ENCODE measurements at regions not wholly inside any gene's neighbourhood (a gene's known extent, or its start where the extent isn't known, plus 50 kb on each side); places are given as distances from the start of the nearest gene placed in this dataset.

GRCh38 chr4:32455231-32455630 lies 1735.1 kb downstream of the PCDH7 start:
- H3K79me2 ChIP-seq (ENCODE audit: insufficient read depth, low read length): no peaks in the 10 kb centered on the region
- no peak overlapping the region for H3K4me3 ChIP-seq (ENCODE audit: low read depth, low read length, poor library complexity, severe bottlenecking)
- no peaks in the 10 kb centered on the region for H3K4me1 ChIP-seq (ENCODE audit: insufficient read depth, low read length, severe bottlenecking)
- TF ChIP-seq EZH2 (IDR thresholded peaks at IDR 0.05; ENCODE audit: borderline replicate concordance, low read length): no peak
- TF ChIP-seq, protein P1, sequence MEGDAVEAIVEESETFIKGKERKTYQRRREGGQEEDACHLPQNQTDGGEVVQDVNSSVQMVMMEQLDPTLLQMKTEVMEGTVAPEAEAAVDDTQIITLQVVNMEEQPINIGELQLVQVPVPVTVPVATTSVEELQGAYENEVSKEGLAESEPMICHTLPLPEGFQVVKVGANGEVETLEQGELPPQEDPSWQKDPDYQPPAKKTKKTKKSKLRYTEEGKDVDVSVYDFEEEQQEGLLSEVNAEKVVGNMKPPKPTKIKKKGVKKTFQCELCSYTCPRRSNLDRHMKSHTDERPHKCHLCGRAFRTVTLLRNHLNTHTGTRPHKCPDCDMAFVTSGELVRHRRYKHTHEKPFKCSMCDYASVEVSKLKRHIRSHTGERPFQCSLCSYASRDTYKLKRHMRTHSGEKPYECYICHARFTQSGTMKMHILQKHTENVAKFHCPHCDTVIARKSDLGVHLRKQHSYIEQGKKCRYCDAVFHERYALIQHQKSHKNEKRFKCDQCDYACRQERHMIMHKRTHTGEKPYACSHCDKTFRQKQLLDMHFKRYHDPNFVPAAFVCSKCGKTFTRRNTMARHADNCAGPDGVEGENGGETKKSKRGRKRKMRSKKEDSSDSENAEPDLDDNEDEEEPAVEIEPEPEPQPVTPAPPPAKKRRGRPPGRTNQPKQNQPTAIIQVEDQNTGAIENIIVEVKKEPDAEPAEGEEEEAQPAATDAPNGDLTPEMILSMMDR (IDR thresholded peaks at IDR 0.05; ENCODE audit: low read length): no peak
- no peak overlapping the region for H3K9ac ChIP-seq (ENCODE audit: low read length)
- H2AFZ ChIP-seq (ENCODE audit: low read length): no peak overlapping the region
- H3K9me3 ChIP-seq (ENCODE audit: low read length): no peaks in the 10 kb centered on the region
- no peaks in the 10 kb centered on the region for H3F3A ChIP-seq (ENCODE audit: insufficient read depth, low read length)
- no peak overlapping the region for H3K4me2 ChIP-seq (ENCODE audit: low read length)
- no peaks in the 10 kb centered on the region for H3K36me3 ChIP-seq (ENCODE audit: insufficient read depth, low read length)
- H3K27ac ChIP-seq (ENCODE audit: low read depth, low read length, poor library complexity, severe bottlenecking): no peak overlapping the region
- H4K20me1 ChIP-seq (ENCODE audit: insufficient read depth, low read length): no peaks in the 10 kb centered on the region
- H3K27me3 ChIP-seq (ENCODE audit: insufficient read depth, low read length): no peaks in the 10 kb centered on the region
- no peaks in the 10 kb centered on the region for H3K9me2 ChIP-seq (ENCODE audit: low read depth, low read length)

GRCh38 chr4:32460972-32461371 lies 1740.8 kb downstream of the PCDH7 start:
- no peak overlapping the region for H3K9ac ChIP-seq (ENCODE audit: low read length)
- TF ChIP-seq EZH2 (IDR thresholded peaks at IDR 0.05; ENCODE audit: borderline replicate concordance, low read length): no peak
- H3K79me2 ChIP-seq (ENCODE audit: insufficient read depth, low read length): no peaks in the 10 kb centered on the region
- H3K4me2 ChIP-seq (ENCODE audit: low read length): no peak overlapping the region
- H3K4me1 ChIP-seq (ENCODE audit: insufficient read depth, low read length, severe bottlenecking): no peaks in the 10 kb centered on the region
- H3K4me3 ChIP-seq (ENCODE audit: low read depth, low read length, poor library complexity, severe bottlenecking): no peak overlapping the region
- no peaks in the 10 kb centered on the region for H3K36me3 ChIP-seq (ENCODE audit: insufficient read depth, low read length)
- no peaks in the 10 kb centered on the region for H4K20me1 ChIP-seq (ENCODE audit: insufficient read depth, low read length)
- no peaks in the 10 kb centered on the region for H3K9me3 ChIP-seq (ENCODE audit: low read length)
- no peak overlapping the region for H2AFZ ChIP-seq (ENCODE audit: low read length)
- no peaks in the 10 kb centered on the region for H3K27me3 ChIP-seq (ENCODE audit: insufficient read depth, low read length)
- no peaks in the 10 kb centered on the region for H3F3A ChIP-seq (ENCODE audit: insufficient read depth, low read length)
- no peak overlapping the region for H3K27ac ChIP-seq (ENCODE audit: low read depth, low read length, poor library complexity, severe bottlenecking)
- H3K9me2 ChIP-seq (ENCODE audit: low read depth, low read length): no peaks in the 10 kb centered on the region

DNA sequence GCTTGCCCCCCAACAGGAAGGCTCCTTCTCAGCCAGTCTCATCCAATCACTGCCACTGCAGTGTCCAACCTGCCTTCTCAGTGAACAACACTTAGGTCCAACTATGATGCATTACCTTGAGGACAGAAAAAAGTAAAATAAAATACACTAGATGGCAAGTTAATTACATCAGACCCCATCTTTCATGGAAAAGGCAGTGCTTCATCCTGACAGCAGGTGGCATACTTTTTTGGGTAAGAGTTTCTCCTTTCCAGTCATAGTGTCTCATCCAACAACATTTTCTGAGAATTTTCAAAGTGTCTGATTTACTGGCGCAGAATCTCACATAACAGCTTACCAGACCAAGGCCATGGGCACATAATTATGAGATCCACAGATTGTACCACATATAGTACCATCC lies 1742.8 kb downstream of the PCDH7 start:
- Histone ChIP-seq H4K20me1 (ENCODE audit: insufficient read depth, low read length) (no peaks in the 10 kb centered on the region), H3K36me3 (ENCODE audit: insufficient read depth, low read length) (no peaks in the 10 kb centered on the region), H3K9ac (ENCODE audit: low read length) (no peak overlapping the region), H3K27ac (ENCODE audit: low read depth, low read length, poor library complexity, severe bottlenecking) (no peak overlapping the region), H3K4me1 (ENCODE audit: insufficient read depth, low read length, severe bottlenecking) (no peaks in the 10 kb centered on the region), H3K9me3 (ENCODE audit: low read length) (no peaks in the 10 kb centered on the region), H3K27me3 (ENCODE audit: insufficient read depth, low read length) (no peaks in the 10 kb centered on the region), H3F3A (ENCODE audit: insufficient read depth, low read length) (no peaks in the 10 kb centered on the region), H3K79me2 (ENCODE audit: insufficient read depth, low read length) (no peaks in the 10 kb centered on the region), H2AFZ (ENCODE audit: low read length) (no peak overlapping the region), H3K9me2 (ENCODE audit: low read depth, low read length) (no peaks in the 10 kb centered on the region), H3K4me3 (ENCODE audit: low read depth, low read length, poor library complexity, severe bottlenecking) (no peak overlapping the region), H3K4me2 (ENCODE audit: low read length) (no peak overlapping the region)
- no peak for TF ChIP-seq EZH2 (IDR thresholded peaks at IDR 0.05; ENCODE audit: borderline replicate concordance, low read length)
- TF ChIP-seq, protein P1 (IDR thresholded peaks at IDR 0.05; ENCODE audit: low read length): peak; percentile 47

DNA sequence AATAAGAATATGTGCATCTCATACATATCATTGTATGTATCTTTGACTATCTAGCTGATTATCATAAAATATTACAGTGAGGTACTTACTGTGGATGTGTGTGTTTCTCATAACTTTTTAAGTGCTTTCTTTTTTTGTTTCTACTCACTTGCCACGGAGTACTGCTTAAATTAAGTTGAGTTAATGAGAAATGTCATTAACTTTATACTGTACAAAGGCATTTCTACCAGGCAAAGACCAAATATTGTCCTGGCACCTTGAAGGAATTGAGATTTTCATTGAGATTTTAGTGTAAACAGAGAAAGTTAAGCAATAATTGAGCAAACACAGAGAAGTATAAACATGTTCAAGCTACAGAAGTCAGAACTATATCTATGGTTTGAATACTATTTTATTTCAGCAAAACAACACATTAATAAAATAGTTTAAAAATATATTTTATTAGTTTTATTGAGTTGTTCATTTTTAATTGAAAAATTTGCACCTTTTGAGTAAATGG lies 1750.0 kb downstream of the PCDH7 start:
- no peak overlapping the region for H3K4me3 ChIP-seq (ENCODE audit: low read depth, low read length, poor library complexity, severe bottlenecking)
- no peaks in the 10 kb centered on the region for H3K4me1 ChIP-seq (ENCODE audit: insufficient read depth, low read length, severe bottlenecking)
- H3K9ac ChIP-seq (ENCODE audit: low read length): no peak overlapping the region
- TF ChIP-seq, protein P1 (IDR thresholded peaks at IDR 0.05; ENCODE audit: low read length): no peak
- TF ChIP-seq EZH2 (IDR thresholded peaks at IDR 0.05; ENCODE audit: borderline replicate concordance, low read length): no peak
- H3K9me3 ChIP-seq (ENCODE audit: low read length): no peaks in the 10 kb centered on the region
- no peak overlapping the region for H3K4me2 ChIP-seq (ENCODE audit: low read length)
- no peaks in the 10 kb centered on the region for H4K20me1 ChIP-seq (ENCODE audit: insufficient read depth, low read length)
- no peaks in the 10 kb centered on the region for H3K27me3 ChIP-seq (ENCODE audit: insufficient read depth, low read length)
- no peak overlapping the region for H2AFZ ChIP-seq (ENCODE audit: low read length)
- no peaks in the 10 kb centered on the region for H3K79me2 ChIP-seq (ENCODE audit: insufficient read depth, low read length)
- H3F3A ChIP-seq (ENCODE audit: insufficient read depth, low read length): no peaks in the 10 kb centered on the region
- H3K9me2 ChIP-seq (ENCODE audit: low read depth, low read length): no peaks in the 10 kb centered on the region
- no peaks in the 10 kb centered on the region for H3K36me3 ChIP-seq (ENCODE audit: insufficient read depth, low read length)
- H3K27ac ChIP-seq (ENCODE audit: low read depth, low read length, poor library complexity, severe bottlenecking): no peak overlapping the region

Measured in OCI-LY1 (cell line).